Breast epithelium (tissue), 4 donors: ENCODE measurements at regions not wholly inside any gene's neighbourhood (a gene's known extent, or its start where the extent isn't known, plus 50 kb on each side); places are given as distances from the start of the nearest gene placed in this dataset.
A peak's percentile ranks its signal among the peaks of the same experiment; 100 is the strongest.
"Not testable (repeated sequence)": the region's sequence is repeated elsewhere in the genome, so short reads cannot be mapped to it uniquely, and the experiment has no call there.

ENCODE experiments used
- DNase-seq, 2 donors: peaks; one replicate each; pipeline ENCODE4 v3.0.0-alpha.2; 2019; ENCODE audit warnings: low spot score in 2 of 2
- H3K27ac ChIP-seq, 2 donors: fragments of 200-600 bp; sonication (generic) in 1 of 2; one replicate each; pipeline ENCODE4 v1.5.1; 2016 to 2019; ENCODE audit warnings: mild to moderate bottlenecking in 1 of 2
- H3K27me3 ChIP-seq, 2 donors: fragments of 200-600 bp; sonication (generic) in 1 of 2; one replicate each; pipeline versions ENCODE4 v1.5.1 to v1.6.0; 2017 to 2019; ENCODE audit warnings: control low read depth in 1 of 2, mild to moderate bottlenecking in 1 of 2
- H3K36me3 ChIP-seq: fragments of 200-600 bp; one replicate; pipeline ENCODE4 v1.5.1; 2019
- H3K4me1 ChIP-seq, 2 donors: fragments of 200-600 bp; sonication (generic); one replicate each; pipeline ENCODE4 v1.5.1; 2016 to 2019; ENCODE audit warnings: control low read depth in 1 of 2
- H3K4me3 ChIP-seq, 3 donors: fragments of 200-600 bp; sonication (generic); 1 replicate in 2 of 3; 2 replicates in 1 of 3; pipeline ENCODE4 v1.5.1; 2016 to 2019; ENCODE audit warnings: mild to moderate bottlenecking in 3 of 3, moderate library complexity in 2 of 3
- H3K9me3 ChIP-seq, 2 donors: fragments of 200-600 bp; sonication (generic) in 1 of 2; one replicate each; pipeline ENCODE4 v1.5.1; 2016 to 2019; ENCODE audit warnings: control low read depth in 1 of 2
- POLR2A ChIP-seq: fragments of 450-650 bp; IDR thresholded peaks from one replicate; pipeline ENCODE4 v1.6.1; 2016; ENCODE audit warnings: antibody characterized with exemption, mild to moderate bottlenecking, moderate library complexity
- POLR2AphosphoS5 ChIP-seq, 3 donors: sonication (generic); formaldehyde crosslinking; IDR thresholded peaks; one replicate each; pipeline ENCODE4 v1.6.1; 2017; ENCODE audit warnings: antibody characterized with exemption in 3 of 3
- intact Hi-C: fragments of 100-400 bp; cut with DNase I; formaldehyde crosslinking; loops from one replicate; pipeline ENCODE4 v1.15.1; 2023; ENCODE audit warnings: low total_unique reads
- TF ChIP-seq, protein P1 (sequence below), 3 donors: fragments of 450-650 bp; IDR thresholded peaks; one replicate each; pipeline ENCODE4 v1.5.1; 2016 to 2017; ENCODE audit warnings: antibody characterized with exemption in 3 of 3, mild to moderate bottlenecking in 3 of 3, moderate library complexity in 3 of 3

DNA sequence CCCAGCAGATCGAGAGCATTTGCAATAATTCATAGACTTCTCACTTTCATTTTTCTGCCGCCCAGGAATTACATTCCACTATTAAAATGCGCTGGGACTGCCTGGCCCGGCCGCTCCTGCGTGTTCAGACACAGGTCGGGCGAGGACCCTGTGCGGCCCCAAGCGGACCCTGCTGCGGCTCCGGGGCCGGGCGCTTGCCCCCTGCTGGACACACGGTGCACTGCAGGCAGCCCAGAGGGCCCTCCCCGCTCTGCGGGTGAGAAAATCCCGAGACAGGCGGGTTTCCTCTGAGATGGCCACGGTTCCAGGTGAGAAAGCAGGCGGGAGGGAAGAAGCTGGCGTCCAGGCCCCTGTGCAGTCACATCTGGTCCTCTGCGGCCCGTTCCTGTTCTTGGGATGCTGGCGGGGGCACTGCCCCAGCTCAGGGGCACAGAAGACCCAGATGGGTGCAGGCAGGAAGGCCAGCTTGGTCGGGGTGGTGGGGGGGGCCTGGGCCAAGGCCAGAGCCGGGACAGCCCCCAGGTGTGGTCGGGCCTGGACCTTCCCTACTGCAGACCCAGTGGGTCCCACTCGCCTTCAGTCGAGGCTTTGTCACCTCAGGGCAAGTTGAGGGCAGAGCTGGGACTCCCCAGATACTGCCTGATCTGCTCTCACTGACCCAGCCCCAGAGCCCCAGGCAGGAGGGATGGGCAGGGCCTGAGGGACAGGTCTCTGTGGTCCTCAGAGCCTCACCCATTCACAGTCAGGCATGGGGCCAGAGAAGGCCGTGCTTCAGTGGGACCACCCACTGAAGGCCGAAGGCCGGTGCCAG, 135.1 kb downstream of the FAM53A start:
- H3K9me3 ChIP-seq, intact Hi-C loops, DNase-seq, H3K36me3 ChIP-seq, H3K27ac ChIP-seq, H3K4me1 ChIP-seq: not testable (repeated sequence)
- peak overlapping the region; percentile 12 to 54 (median 43) for H3K4me3 ChIP-seq
- peaks cover 2 to 34% of the 10 kb centered on the region in 2 donors for H3K27me3 ChIP-seq
- TF ChIP-seq, protein P1, sequence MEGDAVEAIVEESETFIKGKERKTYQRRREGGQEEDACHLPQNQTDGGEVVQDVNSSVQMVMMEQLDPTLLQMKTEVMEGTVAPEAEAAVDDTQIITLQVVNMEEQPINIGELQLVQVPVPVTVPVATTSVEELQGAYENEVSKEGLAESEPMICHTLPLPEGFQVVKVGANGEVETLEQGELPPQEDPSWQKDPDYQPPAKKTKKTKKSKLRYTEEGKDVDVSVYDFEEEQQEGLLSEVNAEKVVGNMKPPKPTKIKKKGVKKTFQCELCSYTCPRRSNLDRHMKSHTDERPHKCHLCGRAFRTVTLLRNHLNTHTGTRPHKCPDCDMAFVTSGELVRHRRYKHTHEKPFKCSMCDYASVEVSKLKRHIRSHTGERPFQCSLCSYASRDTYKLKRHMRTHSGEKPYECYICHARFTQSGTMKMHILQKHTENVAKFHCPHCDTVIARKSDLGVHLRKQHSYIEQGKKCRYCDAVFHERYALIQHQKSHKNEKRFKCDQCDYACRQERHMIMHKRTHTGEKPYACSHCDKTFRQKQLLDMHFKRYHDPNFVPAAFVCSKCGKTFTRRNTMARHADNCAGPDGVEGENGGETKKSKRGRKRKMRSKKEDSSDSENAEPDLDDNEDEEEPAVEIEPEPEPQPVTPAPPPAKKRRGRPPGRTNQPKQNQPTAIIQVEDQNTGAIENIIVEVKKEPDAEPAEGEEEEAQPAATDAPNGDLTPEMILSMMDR (IDR thresholded peaks at IDR 0.05) = peak; percentile 78 to 85 (median 81)

DNA sequence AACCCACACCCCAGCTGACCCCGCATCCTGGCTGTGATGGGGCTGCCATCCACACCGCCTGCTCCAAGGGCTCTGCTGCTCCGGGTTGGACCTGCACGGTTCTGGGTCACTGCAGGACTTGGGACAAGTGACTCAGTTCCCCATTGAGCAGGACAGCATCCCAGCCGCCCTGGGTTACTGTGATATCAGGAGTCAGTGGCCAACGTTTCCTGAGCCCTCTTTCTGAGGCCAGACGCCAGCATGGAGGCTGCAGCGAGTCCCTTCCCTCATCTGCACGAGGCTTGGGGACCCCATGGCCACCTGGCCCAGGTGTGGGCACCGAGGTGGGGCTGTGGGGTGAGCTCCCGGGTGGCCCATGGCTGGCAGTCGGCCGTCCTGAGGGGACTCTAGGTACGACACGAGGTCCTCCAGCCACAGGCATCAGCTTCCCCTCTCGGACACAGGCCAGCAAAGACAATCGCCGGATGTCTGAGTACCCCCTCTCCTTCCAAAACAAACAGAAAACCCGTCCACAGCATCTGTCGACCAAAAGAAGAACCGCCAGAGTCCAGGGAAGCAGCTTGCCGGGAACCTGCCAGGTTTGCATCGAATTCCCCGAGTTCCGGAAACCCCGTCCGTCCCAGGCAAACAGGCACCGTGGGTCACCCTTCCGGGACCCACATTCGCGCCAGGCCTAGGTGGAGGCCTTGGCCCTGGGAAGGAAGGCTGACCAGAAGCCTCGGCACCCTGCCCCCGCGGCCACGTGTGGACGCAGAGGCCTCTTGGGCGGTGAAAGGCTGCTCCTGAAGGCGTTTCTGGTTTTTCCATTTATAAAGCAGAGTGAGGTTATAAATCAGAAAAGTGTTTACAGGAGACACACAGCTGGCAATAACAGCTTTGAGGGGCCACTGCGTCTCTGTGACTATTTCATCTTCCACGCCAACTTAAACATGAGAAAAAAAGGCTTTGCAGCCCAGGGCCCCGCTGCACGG, 136.0 kb downstream of the FAM53A start:
- H3K9me3 ChIP-seq = no peaks in the 10 kb centered on the region
- no peaks in the 10 kb centered on the region for H3K36me3 ChIP-seq
- peak overlapping the region in 1 of 2 donors; percentile 66 for H3K27ac ChIP-seq
- intact Hi-C loops = no loop called here
- H3K27me3 ChIP-seq = peaks cover 2 to 25% of the 10 kb centered on the region in 2 donors
- no peak for DNase-seq
- H3K4me3 ChIP-seq = peak overlapping the region; percentile 12 to 54 (median 43)
- TF ChIP-seq POLR2AphosphoS5 (IDR thresholded peaks at IDR 0.05) (no peak), POLR2A (no peak)
- TF ChIP-seq, protein P1 (IDR thresholded peaks at IDR 0.05) = no peak
- H3K4me1 ChIP-seq = peaks cover 0 to 5% of the 10 kb centered on the region in 2 donors

DNA sequence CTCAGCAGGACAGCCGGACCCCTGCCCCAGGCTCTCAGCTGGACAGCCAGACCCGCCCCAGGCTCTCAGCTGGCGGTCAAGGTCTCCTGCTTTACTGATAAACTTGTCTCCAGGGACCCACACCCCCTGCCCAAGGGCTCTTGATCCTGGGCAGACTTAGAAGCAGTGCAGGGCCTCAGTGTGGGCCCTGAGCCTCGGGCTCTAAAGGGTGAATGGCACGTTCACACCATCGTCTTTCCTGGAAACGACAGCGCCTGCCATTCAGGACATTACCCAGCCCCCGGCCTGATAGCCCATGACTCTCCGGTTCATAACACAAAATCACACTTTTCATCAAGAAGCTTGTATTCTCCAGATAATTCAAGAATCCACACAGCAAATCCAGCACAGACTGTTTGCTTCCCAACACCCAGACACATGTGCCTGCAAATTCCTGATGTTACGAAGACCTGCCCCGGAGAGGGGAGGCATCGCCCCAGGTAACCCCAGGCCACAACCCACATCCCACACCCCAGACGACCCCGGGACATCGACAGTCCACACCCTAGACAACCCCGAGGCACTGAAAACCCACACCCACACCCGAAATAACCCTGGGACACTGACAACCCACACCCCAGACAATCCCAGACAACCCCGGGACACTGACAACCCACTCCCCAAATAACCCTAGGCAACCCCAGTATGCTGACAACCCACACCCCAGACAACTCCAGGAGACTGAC, 136.8 kb downstream of the FAM53A start:
- Histone ChIP-seq H3K27ac (peak overlapping the region in 1 of 2 donors; percentile 66), H3K9me3 (no peaks in the 10 kb centered on the region), H3K4me1 (peaks cover 0 to 5% of the 10 kb centered on the region in 2 donors), H3K36me3 (no peaks in the 10 kb centered on the region), H3K4me3 (peak overlapping the region; percentile 13 to 54 (median 15)), H3K27me3 (peaks cover 0 to 17% of the 10 kb centered on the region in 2 donors)
- TF ChIP-seq POLR2A (no peak), POLR2AphosphoS5 (IDR thresholded peaks at IDR 0.05) (no peak)
- TF ChIP-seq, protein P1 (IDR thresholded peaks at IDR 0.05) = no peak
- intact Hi-C loops = no loop called here
- no peak for DNase-seq

DNA sequence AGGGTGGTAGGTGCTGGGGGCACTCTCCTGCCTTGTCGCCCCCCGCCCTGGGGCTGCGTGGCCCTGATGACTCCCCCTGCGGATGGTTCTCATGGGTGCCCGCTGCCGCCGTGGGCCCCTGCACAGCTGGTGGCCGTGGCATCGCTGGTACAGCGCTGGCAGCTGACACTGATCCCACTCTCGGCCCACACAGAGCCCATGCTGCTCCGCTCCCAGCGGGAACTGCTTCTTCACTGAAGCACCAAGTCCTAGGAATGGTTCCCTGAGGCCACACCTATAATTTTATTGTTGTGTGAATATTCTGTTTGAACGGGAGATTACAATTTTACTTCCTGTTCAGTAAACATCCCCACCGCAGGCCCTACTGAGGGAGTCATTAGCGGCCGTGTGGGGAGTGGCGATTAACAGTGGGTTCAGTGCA, 138.6 kb upstream of the NKX1-1 start:
- no peaks in the 10 kb centered on the region for H3K9me3 ChIP-seq
- H3K27me3 ChIP-seq = peaks cover 0 to 16% of the 10 kb centered on the region in 2 donors
- no peak for DNase-seq
- no peak for TF ChIP-seq POLR2A
- peak overlapping the region in 2 of 3 donors; percentile 15 to 19 for H3K4me3 ChIP-seq
- peaks cover 0 to 5% of the 10 kb centered on the region in 2 donors for H3K4me1 ChIP-seq
- H3K27ac ChIP-seq = peak overlapping the region in 1 of 2 donors; percentile 52
- no peaks in the 10 kb centered on the region for H3K36me3 ChIP-seq
- intact Hi-C loops = no loop called here

DNA sequence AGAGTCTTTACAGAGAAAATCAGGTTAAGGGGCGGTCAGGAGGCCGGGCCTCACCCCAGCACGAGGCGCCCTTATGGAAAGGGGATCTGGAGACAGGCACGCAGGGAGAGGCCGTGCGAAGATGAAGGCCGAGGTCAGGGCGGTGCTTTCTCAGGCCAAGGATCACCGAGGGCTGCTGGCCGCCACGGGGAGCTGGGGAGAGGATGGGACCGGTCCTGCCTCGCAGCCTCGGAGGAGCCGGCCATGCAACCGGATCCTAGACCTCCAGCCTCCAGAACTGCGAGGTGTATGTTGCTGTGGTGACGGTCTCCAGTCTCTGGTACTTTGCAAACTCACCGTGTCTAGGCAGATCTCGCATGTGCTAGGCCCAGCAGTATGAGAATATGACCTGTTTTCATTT, 138.2 kb upstream of the NKX1-1 start:
- intact Hi-C loops, H3K36me3 ChIP-seq, H3K9me3 ChIP-seq, H3K4me1 ChIP-seq, DNase-seq: not testable (repeated sequence)
- peak overlapping the region in 1 of 3 donors; percentile 15 for H3K4me3 ChIP-seq
- peaks cover 0 to 19% of the 10 kb centered on the region in 2 donors for H3K27me3 ChIP-seq
- peak overlapping the region in 1 of 2 donors; percentile 52 for H3K27ac ChIP-seq
